Dermis microvascular lymphatic vessel endothelial cell (primary cell): ENCODE measurements at regions not wholly inside any gene's neighbourhood (a gene's known extent, or its start where the extent isn't known, plus 50 kb on each side); places are given as distances from the start of the nearest gene placed in this dataset.
"Not testable (repeated sequence)": the region's sequence is repeated elsewhere in the genome, so short reads cannot be mapped to it uniquely, and the experiment has no call there.

Source experiments
- DNase-seq, 2 donors: peaks; one replicate each; pipeline versions ENCODE4 v3.0.0 to v3.0.0-alpha.2; 2010; ENCODE audit warnings: low read depth in 2 of 2

DNA sequence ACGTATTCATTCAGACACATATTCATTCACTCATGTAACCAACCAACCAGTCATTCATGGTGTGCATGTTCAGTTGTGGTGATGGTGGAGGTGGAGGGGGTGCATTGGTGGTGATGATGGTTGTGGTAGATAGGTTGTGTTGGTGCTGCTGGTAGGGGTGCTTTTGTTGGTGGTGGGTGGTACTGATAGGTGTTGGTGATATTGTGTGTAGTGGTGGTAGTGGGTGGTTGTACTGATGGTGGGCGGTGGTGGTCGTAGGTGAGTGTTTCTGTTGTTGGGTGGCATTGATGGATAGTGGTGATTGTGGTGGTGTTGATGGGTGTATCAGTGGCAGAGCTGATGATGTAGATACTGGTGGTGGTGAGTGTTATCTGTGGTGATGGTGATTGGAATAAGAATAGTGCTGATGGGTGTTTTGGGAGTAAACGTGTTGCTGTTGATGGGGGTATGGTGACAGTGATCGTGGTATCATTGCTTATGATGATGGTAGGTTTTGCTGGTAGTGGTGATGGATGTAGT, 59.8 kb upstream of the SHB start:
- no peak for DNase-seq

DNA sequence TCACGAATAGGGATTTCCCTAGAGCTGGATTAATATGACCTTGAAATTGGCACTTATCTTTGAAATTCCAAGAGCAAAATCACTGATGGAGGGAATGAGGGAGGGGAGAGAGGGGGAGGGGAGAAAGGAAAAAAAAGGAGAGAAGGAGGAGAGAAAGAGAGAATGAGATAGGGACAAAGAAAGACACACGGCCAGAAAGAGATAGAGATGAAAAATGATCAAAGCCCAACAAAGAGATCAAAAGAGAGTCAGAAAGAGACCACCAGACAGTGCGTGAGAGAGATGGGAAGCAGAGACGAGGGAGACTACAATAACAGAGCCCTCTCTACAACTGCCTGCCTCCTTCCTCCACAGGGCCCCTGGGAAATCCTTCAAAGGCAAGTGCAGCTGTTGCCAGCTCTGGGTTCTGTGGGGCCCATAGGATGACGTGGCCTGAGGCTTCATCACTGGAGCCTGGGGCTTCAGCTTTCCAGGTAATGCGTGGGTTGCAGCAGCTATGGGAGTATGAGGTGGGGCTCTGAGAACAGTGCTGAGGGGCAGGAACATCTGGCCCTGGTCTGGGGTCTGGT, 58.3 kb upstream of the SHB start:
- no peak for DNase-seq

DNA sequence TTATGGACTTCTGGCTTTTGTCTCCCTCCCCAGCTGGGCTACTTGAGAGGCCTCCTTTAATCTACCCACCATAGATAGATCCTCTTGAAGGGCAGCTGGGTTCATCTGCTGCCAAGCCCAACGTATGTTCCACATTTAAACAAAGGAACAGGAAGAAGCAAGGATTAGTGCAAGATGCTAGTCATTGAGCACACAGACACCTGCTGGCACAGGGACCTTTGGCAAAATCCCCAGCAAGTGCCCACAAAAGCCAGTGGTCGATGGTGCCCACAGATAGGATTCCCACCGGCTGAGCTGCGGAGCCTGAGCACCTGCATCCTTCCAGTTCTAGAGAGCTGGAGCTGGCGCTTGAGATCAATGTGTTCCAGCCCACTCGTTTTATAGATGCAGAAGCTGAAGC, 57.7 kb upstream of the SHB start:
- no peak for DNase-seq

DNA sequence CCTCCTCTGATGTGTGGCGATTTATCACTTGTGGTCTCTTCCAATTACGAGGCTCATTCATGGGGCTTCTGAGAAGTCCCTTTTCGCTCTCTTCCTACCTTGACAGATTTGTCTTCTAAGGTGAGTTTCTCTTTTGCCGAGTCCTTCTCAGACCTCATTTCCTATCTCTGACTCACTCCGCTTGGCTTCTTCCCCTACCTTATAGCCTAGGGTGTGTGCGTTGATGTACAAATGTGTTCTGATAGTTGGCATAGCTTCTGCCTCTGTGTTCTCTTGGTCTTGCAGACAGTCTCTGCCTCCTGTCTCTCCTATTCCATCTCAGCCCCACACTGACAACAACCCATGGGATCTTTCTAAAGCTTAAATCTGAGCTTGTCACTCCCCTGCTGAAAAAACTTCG, 56.9 kb upstream of the SHB start:
- no peak for DNase-seq

DNA sequence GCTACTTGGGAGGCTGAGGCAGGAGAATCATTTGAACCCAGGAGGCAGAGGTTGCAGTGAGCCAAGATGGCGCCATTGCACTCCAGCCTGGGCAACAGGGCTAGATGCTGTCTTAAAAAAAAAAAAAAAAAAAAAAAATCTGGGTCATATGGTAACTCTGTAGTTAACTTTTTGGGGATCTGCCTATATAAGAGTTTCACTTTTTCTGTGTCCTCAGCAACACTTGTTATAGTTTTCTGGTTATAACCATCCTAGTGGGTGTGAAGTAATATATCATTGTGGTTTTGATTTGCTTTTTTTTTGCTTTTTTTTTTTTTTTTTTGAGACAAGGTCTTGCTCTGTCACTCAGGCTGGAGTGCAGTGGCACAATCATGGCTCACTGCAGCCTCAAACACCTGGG, 54.3 kb upstream of the SHB start:
- not testable (repeated sequence) for DNase-seq

DNA sequence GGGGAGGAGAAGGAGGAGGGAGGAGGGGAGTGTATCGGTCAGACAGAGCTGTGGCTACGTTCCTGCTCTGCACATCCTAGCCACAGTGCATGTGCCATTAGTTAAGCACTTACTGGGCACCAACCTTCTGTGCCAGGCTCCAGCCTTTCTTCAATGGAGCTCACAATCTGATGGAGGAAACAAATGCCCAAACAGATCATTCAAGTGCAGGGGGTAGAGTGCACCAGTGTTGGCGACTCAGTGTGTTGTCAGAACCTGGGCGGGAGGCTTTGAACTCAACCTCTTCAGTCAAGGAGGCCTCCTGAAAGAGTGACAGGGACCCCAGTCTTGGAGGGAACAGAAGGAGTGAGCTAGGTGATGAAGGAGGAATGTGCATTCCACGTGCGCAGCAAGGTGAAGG, 51.9 kb upstream of the SHB start:
- DNase-seq: no peak

DNA sequence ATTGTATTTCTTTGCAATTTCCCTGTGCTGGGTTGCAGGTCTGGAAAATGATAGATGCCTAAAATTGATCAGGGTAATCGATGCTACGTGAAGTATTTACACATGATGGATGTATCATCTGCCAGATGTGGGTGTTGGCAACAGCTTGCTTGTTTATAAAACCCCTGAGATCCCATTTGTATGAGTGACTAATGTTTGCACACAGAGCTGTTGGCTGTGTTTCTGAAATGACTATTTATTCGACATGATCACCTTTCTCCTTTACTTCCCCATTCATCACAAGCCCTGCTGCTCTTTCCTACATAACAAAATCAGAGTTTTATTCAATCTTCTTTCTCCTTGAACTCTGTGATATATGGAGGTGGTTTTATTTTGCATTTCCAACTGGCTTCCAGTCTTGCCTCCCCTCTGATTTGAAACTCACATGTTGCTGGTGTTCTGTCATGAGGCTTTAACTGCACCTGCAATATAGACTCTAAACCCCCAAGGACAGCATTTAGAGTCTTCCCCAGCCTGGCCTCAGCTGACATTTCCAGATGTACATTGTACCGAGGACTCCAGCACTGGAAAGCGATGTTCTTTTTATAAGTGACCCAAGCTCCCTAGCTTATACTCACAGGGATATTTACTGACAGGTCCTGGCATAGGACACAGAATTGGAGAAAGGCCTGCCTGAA, 50.7 kb upstream of the SHB start:
- DNase-seq: no peak

DNA sequence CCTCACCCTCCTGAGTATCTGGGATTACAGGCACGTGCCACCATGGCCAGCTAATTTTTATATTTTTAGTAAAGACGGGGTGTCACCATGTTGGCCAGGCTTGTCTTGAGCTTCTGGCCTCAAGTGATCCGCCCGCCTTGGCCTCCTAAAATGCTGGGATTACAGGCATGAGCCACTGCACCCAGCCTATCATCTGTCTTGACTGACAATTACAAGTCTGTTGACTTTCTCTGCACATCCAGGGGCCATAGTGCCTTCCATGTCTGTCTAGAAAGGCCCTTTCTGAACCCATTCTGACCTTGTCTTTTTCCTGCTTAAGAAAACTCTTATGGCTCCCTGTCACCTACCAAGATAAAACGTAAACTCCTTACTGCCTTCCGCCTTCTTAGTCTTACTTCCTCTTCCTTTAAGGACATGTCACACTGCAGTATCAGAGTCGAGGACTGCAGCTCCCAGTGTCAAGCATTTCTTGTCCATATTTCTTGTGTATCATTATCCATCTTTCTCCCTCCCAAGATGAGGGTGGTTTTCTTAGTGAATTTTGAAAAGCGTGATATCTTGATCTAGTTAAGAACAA, 49.9 kb upstream of the SHB start:
- DNase-seq: no peak
